ENCODE measurements at regions not wholly inside any gene's neighbourhood (a gene's known extent, or its start where the extent isn't known, plus 50 kb on each side); places are given as distances from the start of the nearest gene placed in this dataset.
A peak's percentile ranks its signal among the peaks of the same experiment; 100 is the strongest.
"Not testable (repeated sequence)": the region's sequence is repeated elsewhere in the genome, so short reads cannot be mapped to it uniquely, and the experiment has no call there.

GRCh38 chr16:21372162-21372835, 94.2 kb upstream of the CRYM start:
- H3K9me3 ChIP-seq; H3K27me3 ChIP-seq (ENCODE audit: low read depth); intact Hi-C loops (cut with DNase I); H3K4me3 ChIP-seq; DNase-seq; H3K4me1 ChIP-seq; H3K27ac ChIP-seq; ATAC-seq; H3K36me3 ChIP-seq: not testable (repeated sequence)

GRCh38 chr16:21370791-21371190, 92.7 kb upstream of the CRYM start:
- H3K27ac ChIP-seq; H3K9me3 ChIP-seq; H3K4me1 ChIP-seq; H3K36me3 ChIP-seq; ATAC-seq; H3K4me3 ChIP-seq; H3K27me3 ChIP-seq (ENCODE audit: low read depth); intact Hi-C loops (cut with DNase I); DNase-seq: not testable (repeated sequence)

DNA sequence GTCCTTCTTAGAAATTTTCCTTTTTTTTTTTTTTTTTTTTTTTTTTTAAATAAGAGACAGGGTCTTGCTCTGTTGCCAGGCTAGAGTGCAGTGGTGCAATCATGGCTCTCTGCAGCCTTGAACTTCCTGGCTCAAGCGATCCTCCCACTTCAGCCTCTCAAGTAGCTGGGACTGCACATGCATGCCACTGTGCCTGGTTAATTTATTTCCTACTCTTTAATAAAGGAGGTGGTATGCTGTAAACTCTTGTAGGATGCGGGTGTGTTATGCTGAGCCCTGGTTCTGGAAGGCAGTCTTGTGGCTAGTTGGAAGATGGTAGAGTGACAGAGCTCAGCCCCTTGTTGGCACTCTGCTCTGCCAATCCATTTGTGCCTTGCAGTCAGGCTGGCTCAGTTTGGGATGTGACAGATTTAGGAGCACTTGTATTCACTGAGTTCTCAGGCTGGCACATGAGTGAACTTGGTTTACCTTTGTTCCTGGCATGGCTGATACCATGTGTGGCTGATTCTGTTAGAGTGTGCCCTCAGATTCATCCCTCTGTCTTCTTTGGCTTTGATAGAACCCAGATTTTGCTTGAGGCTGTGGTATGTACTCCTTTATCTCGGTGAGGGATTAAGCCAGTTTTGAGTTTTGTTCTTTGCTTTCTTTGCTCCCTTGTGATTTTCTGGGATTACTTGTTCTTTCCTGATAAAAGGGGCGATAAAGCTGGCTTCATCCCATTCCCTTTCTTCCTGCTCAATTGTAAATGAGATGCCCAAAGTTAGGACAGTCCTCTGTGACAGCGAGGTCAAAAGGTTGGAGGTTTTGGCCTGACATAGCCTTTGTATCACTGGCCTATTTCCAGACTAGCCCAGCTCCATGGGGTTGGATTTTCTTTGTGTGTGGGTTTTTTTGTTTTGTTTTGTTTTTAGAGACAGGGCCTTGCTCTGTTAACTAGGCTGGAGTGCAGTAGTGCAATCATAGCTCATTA, 91.2 kb upstream of the CRYM start:
- DNase-seq; H3K4me1 ChIP-seq; H3K27ac ChIP-seq; H3K9me3 ChIP-seq; H3K36me3 ChIP-seq; intact Hi-C loops (cut with DNase I); H3K4me3 ChIP-seq; H3K27me3 ChIP-seq (ENCODE audit: low read depth): not testable (repeated sequence)
- peak; percentile 29 to 38 for ATAC-seq

- DNase-seq; H3K4me1 ChIP-seq; H3K36me3 ChIP-seq; intact Hi-C loops (cut with DNase I); H3K27me3 ChIP-seq (ENCODE audit: low read depth); H3K9me3 ChIP-seq; H3K27ac ChIP-seq; ATAC-seq; H3K4me3 ChIP-seq: not testable (repeated sequence)
These were observed 89.8 kb upstream of the CRYM start for GRCh38 chr16:21367733-21368421.

GRCh38 chr16:21366998-21367397, 88.9 kb upstream of the CRYM start:
- not testable (repeated sequence) for ATAC-seq, H3K36me3 ChIP-seq, H3K9me3 ChIP-seq

DNA sequence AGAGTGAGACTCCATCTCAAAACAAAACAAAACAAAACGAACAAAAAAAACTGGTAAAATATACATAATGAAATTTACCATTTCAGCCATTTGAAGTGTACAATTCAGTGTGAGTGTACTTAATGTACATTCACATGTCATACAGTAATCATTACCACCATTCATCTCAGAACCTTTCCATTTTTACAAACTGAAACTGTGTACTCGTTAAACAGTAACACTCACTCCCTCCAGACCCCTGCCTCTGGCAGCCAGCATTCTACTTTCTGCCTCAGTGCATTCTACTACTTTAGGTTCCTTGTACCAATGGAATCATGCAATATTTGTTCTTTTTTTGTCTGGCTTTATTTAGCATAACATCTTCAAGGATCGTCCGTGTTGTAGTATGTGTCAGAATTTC, 87.5 kb upstream of the CRYM start:
- H3K4me3 ChIP-seq; H3K4me1 ChIP-seq; H3K36me3 ChIP-seq; H3K9me3 ChIP-seq; DNase-seq; H3K27ac ChIP-seq; intact Hi-C loops (cut with DNase I); H3K27me3 ChIP-seq (ENCODE audit: low read depth); ATAC-seq: not testable (repeated sequence)

More at GRCh38 chr16:21366998-21367397, 88.9 kb upstream of the CRYM start:
- H3K27ac ChIP-seq; DNase-seq; H3K27me3 ChIP-seq (ENCODE audit: low read depth); intact Hi-C loops (cut with DNase I); H3K4me3 ChIP-seq; H3K4me1 ChIP-seq: not testable (repeated sequence)

GRCh38 chr16:21363550-21364223, 85.6 kb upstream of the CRYM start:
- peak; percentile 70 to 76 for ATAC-seq
- DNase-seq; H3K4me3 ChIP-seq; H3K36me3 ChIP-seq; H3K27me3 ChIP-seq (ENCODE audit: low read depth); H3K9me3 ChIP-seq; intact Hi-C loops (cut with DNase I); H3K27ac ChIP-seq; H3K4me1 ChIP-seq: not testable (repeated sequence)

GRCh38 chr16:21361612-21362227, 83.6 kb upstream of the CRYM start:
- ATAC-seq; H3K27ac ChIP-seq; intact Hi-C loops (cut with DNase I); H3K4me1 ChIP-seq; H3K36me3 ChIP-seq; DNase-seq; H3K9me3 ChIP-seq; H3K4me3 ChIP-seq; H3K27me3 ChIP-seq (ENCODE audit: low read depth): not testable (repeated sequence)

- DNase-seq; H3K36me3 ChIP-seq; ATAC-seq; H3K27ac ChIP-seq; H3K4me1 ChIP-seq; H3K27me3 ChIP-seq (ENCODE audit: low read depth); intact Hi-C loops (cut with DNase I); H3K4me3 ChIP-seq; H3K9me3 ChIP-seq: not testable (repeated sequence)
These were observed 83.0 kb upstream of the CRYM start for GRCh38 chr16:21361045-21361444.

DNA sequence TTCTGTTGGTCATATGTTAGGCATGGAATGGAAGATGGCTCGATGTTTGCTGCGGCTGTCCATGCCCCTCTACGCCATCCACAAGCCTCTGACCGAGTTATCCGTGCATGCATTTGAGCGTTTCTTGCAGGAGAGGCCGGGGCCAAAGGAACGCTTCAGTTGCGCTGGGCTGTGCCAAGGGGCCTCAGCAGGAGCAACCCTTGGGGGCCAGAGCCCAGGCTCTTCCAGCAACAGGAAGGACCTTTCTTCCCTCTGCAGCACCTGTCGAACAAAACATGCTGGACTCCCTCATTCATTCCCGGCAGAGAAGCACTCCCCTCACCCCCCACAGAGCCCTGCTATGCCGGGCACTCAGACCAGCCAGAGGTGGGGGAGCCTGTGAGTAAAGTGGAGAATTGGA, 81.4 kb upstream of the CRYM start:
- DNase-seq; H3K27me3 ChIP-seq (ENCODE audit: low read depth); H3K27ac ChIP-seq; ATAC-seq; intact Hi-C loops (cut with DNase I); H3K9me3 ChIP-seq; H3K4me3 ChIP-seq; H3K4me1 ChIP-seq; H3K36me3 ChIP-seq: not testable (repeated sequence)

- H3K36me3 ChIP-seq; H3K4me1 ChIP-seq; H3K27ac ChIP-seq; DNase-seq; H3K4me3 ChIP-seq; intact Hi-C loops (cut with DNase I); H3K9me3 ChIP-seq; H3K27me3 ChIP-seq (ENCODE audit: low read depth): not testable (repeated sequence)
- peak; percentile 59 to 68 for ATAC-seq
These were observed 80.2 kb upstream of the CRYM start for GRCh38 chr16:21358261-21358795.

DNA sequence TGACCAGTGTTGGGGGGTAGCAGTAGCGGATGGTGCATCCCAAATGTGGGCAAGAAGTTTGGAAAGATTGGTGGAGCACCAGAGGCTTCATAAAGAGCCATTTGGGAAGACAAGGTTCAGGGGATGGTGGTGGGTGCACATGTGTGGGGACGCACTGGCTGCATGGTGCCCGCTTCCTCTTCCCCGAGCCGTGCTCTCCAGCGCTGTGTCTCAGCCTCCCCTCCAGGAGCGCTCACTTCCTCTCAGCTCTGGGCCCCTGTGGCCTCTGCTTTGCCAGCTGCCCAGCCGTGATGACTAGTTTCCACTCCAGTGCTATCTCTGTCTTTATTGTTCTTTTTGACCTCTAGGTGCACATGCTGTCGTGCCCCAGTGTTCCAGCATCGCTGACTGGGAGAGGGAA, 78.2 kb upstream of the CRYM start:
- peak; percentile 50 to 67 for ATAC-seq
- not testable (repeated sequence) for DNase-seq, H3K27ac ChIP-seq

More for the DNA sequence above, 78.2 kb upstream of the CRYM start:
- H3K36me3 ChIP-seq; H3K4me1 ChIP-seq; H3K4me3 ChIP-seq; H3K27me3 ChIP-seq (ENCODE audit: low read depth); H3K9me3 ChIP-seq; intact Hi-C loops (cut with DNase I): not testable (repeated sequence)

Measured in lower lobe of right lung (tissue), 2 donors.